Activated T-helper 1 cell treated with anti-CD3 and anti-CD28 coated beads, Interleukin-12 subunit alpha, Interleukin-12 subunit beta, Interleukin-2, Interleukin-4 antibody, amounts not matched to agents 30 ng/mL and 10 ng/mL and 1 ng/mL, durations not matched to agents 14 hours and 24 hours and 36 hours (primary cell): ENCODE measurements at regions not wholly inside any gene's neighbourhood (a gene's known extent, or its start where the extent isn't known, plus 50 kb on each side); places are given as distances from the start of the nearest gene placed in this dataset.
"Not testable (repeated sequence)": the region's sequence is repeated elsewhere in the genome, so short reads cannot be mapped to it uniquely, and the experiment has no call there.

Experiments used
- DNase-seq: peaks from one replicate; pipeline ENCODE4 v3.0.0; 2021; ENCODE audit warnings: low spot score
- H3K27ac Mint-ChIP-seq: one replicate; pipeline ENCODE4 v1.8.0; 2021; ENCODE audit warnings: mild to moderate bottlenecking, mixed read lengths
- H3K27me3 Mint-ChIP-seq: one replicate; pipeline ENCODE4 v1.8.0; 2022; ENCODE audit warnings: mild to moderate bottlenecking, moderate library complexity, mixed read lengths; ENCODE audit not compliant: insufficient read depth
- H3K36me3 Mint-ChIP-seq: one replicate; pipeline ENCODE4 v1.8.0; 2021; ENCODE audit warnings: low read depth, mixed read lengths
- H3K4me1 Mint-ChIP-seq: one replicate; pipeline ENCODE4 v1.8.0; 2021; ENCODE audit warnings: low read depth, mixed read lengths
- H3K4me3 Mint-ChIP-seq: one replicate; pipeline ENCODE4 v1.8.0; 2021; ENCODE audit warnings: mild to moderate bottlenecking, moderate library complexity, mixed read lengths
- H3K9me3 Mint-ChIP-seq: one replicate; pipeline ENCODE4 v1.8.0; 2021; ENCODE audit warnings: mixed read lengths
- intact Hi-C: fragments of 100-400 bp; cut with micrococcal nuclease; formaldehyde crosslinking; loops from one replicate; pipeline ENCODE4 v1.15.1; 2024

GRCh38 chr7:124255041-124255655 is 222.3 kb upstream of the TMEM229A start:
- H3K27ac Mint-ChIP-seq: no peak overlapping the region
- intact Hi-C loops: no loop called here
- no peaks in the 10 kb centered on the region for H3K9me3 Mint-ChIP-seq
- H3K27me3 Mint-ChIP-seq: no peaks in the 10 kb centered on the region
- H3K36me3 Mint-ChIP-seq: no peaks in the 10 kb centered on the region
- H3K4me1 Mint-ChIP-seq: no peaks in the 10 kb centered on the region
- no peak overlapping the region for H3K4me3 Mint-ChIP-seq
- DNase-seq: no peak

- H3K27ac Mint-ChIP-seq: no peak overlapping the region
- H3K9me3 Mint-ChIP-seq: no peaks in the 10 kb centered on the region
- intact Hi-C loops: no loop called here
- no peak overlapping the region for H3K4me3 Mint-ChIP-seq
- DNase-seq: no peak
- no peaks in the 10 kb centered on the region for H3K4me1 Mint-ChIP-seq
- no peaks in the 10 kb centered on the region for H3K27me3 Mint-ChIP-seq
- H3K36me3 Mint-ChIP-seq: no peaks in the 10 kb centered on the region
Measured at GRCh38 chr7:124254396-124254795, 221.5 kb upstream of the TMEM229A start.

GRCh38 chr7:124251636-124252035 is 218.8 kb upstream of the TMEM229A start:
- Mint-ChIP-seq H3K27ac (no peak overlapping the region), H3K36me3 (no peaks in the 10 kb centered on the region), H3K27me3 (no peaks in the 10 kb centered on the region), H3K9me3 (no peaks in the 10 kb centered on the region), H3K4me1 (no peaks in the 10 kb centered on the region), H3K4me3 (no peak overlapping the region)
- intact Hi-C loops: no loop called here
- DNase-seq: no peak

- H3K4me3 Mint-ChIP-seq: no peak overlapping the region
- no peaks in the 10 kb centered on the region for H3K27me3 Mint-ChIP-seq
- DNase-seq: no peak
- no peak overlapping the region for H3K27ac Mint-ChIP-seq
- H3K4me1 Mint-ChIP-seq: no peaks in the 10 kb centered on the region
- intact Hi-C loops: no loop called here
- no peaks in the 10 kb centered on the region for H3K9me3 Mint-ChIP-seq
- H3K36me3 Mint-ChIP-seq: no peaks in the 10 kb centered on the region
Measured at GRCh38 chr7:124250297-124251034, 217.6 kb upstream of the TMEM229A start.

GRCh38 chr7:124247691-124248090 is 214.8 kb upstream of the TMEM229A start:
- Mint-ChIP-seq H3K27ac (no peak overlapping the region), H3K27me3 (no peaks in the 10 kb centered on the region), H3K4me1 (no peaks in the 10 kb centered on the region), H3K9me3 (no peaks in the 10 kb centered on the region), H3K36me3 (no peaks in the 10 kb centered on the region), H3K4me3 (no peak overlapping the region)
- no peak for DNase-seq
- intact Hi-C loops: no loop called here

GRCh38 chr7:124246262-124246863 is 213.5 kb upstream of the TMEM229A start:
- no peaks in the 10 kb centered on the region for H3K36me3 Mint-ChIP-seq
- H3K27me3 Mint-ChIP-seq: no peaks in the 10 kb centered on the region
- intact Hi-C loops: no loop called here
- H3K4me1 Mint-ChIP-seq: no peaks in the 10 kb centered on the region
- DNase-seq: no peak
- H3K4me3 Mint-ChIP-seq: no peak overlapping the region
- H3K27ac Mint-ChIP-seq: no peak overlapping the region
- H3K9me3 Mint-ChIP-seq: no peaks in the 10 kb centered on the region

GRCh38 chr7:124244469-124244868 is 211.6 kb upstream of the TMEM229A start:
- H3K4me3 Mint-ChIP-seq, H3K27me3 Mint-ChIP-seq, H3K36me3 Mint-ChIP-seq, H3K27ac Mint-ChIP-seq, H3K4me1 Mint-ChIP-seq, H3K9me3 Mint-ChIP-seq, DNase-seq, intact Hi-C loops: not testable (repeated sequence)

GRCh38 chr7:124219681-124220080 is 186.8 kb upstream of the TMEM229A start:
- Mint-ChIP-seq H3K36me3 (no peaks in the 10 kb centered on the region), H3K9me3 (peaks cover 18% of the 10 kb centered on the region), H3K27me3 (no peaks in the 10 kb centered on the region), H3K27ac (no peak overlapping the region), H3K4me3 (no peak overlapping the region), H3K4me1 (no peaks in the 10 kb centered on the region)
- intact Hi-C loops: no loop called here
- DNase-seq: no peak

GRCh38 chr7:124208642-124209041 is 175.8 kb upstream of the TMEM229A start:
- Mint-ChIP-seq H3K4me1 (no peaks in the 10 kb centered on the region), H3K9me3 (peaks cover 16% of the 10 kb centered on the region), H3K4me3 (no peak overlapping the region), H3K27ac (no peak overlapping the region), H3K36me3 (no peaks in the 10 kb centered on the region), H3K27me3 (no peaks in the 10 kb centered on the region)
- intact Hi-C loops: no loop called here
- no peak for DNase-seq

GRCh38 chr7:124208173-124208572 is 175.3 kb upstream of the TMEM229A start:
- Mint-ChIP-seq H3K27ac (no peak overlapping the region), H3K36me3 (no peaks in the 10 kb centered on the region), H3K27me3 (no peaks in the 10 kb centered on the region), H3K4me3 (no peak overlapping the region), H3K9me3 (peaks cover 16% of the 10 kb centered on the region), H3K4me1 (no peaks in the 10 kb centered on the region)
- DNase-seq: no peak
- intact Hi-C loops: no loop called here

GRCh38 chr7:124205526-124205925 is 172.7 kb upstream of the TMEM229A start:
- no peak for DNase-seq
- H3K9me3 Mint-ChIP-seq: peaks cover 7% of the 10 kb centered on the region
- H3K4me1 Mint-ChIP-seq: no peaks in the 10 kb centered on the region
- no peak overlapping the region for H3K4me3 Mint-ChIP-seq
- H3K27me3 Mint-ChIP-seq: no peaks in the 10 kb centered on the region
- intact Hi-C loops: no loop called here
- no peaks in the 10 kb centered on the region for H3K36me3 Mint-ChIP-seq
- no peak overlapping the region for H3K27ac Mint-ChIP-seq

GRCh38 chr7:124202546-124202945 is 169.7 kb upstream of the TMEM229A start:
- H3K4me3 Mint-ChIP-seq: no peak overlapping the region
- no peaks in the 10 kb centered on the region for H3K9me3 Mint-ChIP-seq
- intact Hi-C loops: no loop called here
- no peak for DNase-seq
- no peaks in the 10 kb centered on the region for H3K36me3 Mint-ChIP-seq
- no peaks in the 10 kb centered on the region for H3K4me1 Mint-ChIP-seq
- H3K27me3 Mint-ChIP-seq: no peaks in the 10 kb centered on the region
- H3K27ac Mint-ChIP-seq: no peak overlapping the region

- Mint-ChIP-seq H3K4me3 (no peak overlapping the region), H3K27me3 (no peaks in the 10 kb centered on the region), H3K36me3 (no peaks in the 10 kb centered on the region), H3K27ac (no peak overlapping the region), H3K4me1 (no peaks in the 10 kb centered on the region), H3K9me3 (no peaks in the 10 kb centered on the region)
- intact Hi-C loops: no loop called here
- DNase-seq: no peak
Measured at GRCh38 chr7:124201768-124202349, 169.0 kb upstream of the TMEM229A start.
